ENCODE measurements at regions not wholly inside any gene's neighbourhood (a gene's known extent, or its start where the extent isn't known, plus 50 kb on each side); places are given as distances from the start of the nearest gene placed in this dataset.

DNA sequence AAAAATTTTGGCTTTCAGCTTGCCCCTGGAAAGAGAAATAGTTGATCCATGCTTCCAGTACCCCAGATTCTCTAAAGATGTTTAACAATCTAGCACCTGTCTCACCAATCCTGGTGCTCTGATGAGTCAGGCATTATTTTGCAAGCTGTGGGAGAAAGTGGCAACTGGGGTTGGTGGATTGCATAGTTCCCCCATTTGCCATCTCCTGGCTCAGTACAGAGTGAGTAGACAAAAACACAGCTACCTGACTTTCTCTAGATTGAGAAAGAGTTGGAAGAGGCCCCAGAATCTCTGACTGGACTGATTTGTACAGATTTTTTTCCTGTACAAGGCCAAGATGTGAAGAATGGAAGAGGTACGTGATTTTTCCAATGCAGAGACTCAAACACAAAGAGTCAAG, 75.1 kb upstream of the NEGR1 start:
- DNase-seq = no peak

DNA sequence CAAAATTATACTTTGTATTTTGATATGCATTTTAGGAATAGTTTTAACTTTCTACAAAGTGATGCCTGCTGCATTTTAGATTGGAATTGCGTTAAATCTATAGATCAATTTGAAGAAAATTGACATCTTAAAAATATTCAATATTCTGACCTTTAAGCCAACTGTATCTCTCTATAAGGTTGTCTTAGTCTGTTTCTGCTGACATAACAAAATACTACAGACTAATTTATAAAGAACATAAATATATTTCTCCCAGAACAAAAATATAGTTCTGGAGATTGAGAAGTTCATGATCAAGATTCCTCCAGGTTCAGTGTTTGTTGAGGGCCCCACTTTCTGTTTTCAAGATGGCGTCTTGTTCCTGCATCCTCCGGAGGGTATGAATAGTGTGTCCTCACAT, 73.6 kb upstream of the NEGR1 start:
- no peak for DNase-seq

DNA sequence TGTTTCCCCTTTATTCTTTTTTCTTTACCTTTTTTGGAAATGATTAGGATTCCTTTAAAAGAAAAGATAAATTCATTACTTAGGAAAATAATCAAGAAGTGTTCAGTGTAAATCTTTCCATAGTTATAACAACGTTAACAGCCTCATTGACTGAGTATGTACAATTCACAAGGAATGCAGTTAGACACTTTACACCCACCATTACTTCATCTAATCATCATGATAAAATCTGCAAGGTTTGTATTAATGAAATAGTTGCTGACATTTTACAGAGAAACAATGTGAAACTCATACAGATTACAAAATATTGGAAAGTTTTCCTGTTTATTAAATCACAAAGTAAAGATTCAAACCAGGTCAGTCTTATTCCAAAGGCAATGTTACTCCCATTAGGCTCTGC, 59.3 kb upstream of the NEGR1 start:
- DNase-seq = no peak

DNA sequence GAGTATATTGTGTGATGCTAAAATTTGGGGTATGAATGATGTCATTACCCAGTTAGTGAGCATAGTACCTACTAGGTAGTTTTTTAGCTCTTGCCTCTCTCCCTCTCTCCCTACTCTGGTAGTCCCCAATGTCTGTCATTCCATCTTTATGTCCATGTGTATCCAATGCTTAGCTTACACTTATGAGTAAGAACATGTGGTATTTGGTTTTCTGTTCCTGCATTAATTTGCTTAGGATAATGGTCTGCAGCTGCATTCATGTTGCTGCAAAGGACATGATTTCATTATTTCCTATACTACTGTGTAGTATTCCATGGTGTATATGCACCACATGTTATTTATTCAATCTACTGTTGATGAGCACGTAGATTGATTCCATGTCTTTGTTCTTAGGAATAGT, 54.4 kb upstream of the NEGR1 start:
- no peak for DNase-seq
